K562 (cell line): ENCODE measurements at regions not wholly inside any gene's neighbourhood (a gene's known extent, or its start where the extent isn't known, plus 50 kb on each side); places are given as distances from the start of the nearest gene placed in this dataset.

Source experiments
- ATAC-seq: fragments of 200-7000 bp; cut with Tn5 transposase; 3 replicates; pipeline ENCODE4 v1.9.1; 2020; ENCODE audit warnings: moderate library complexity
- BruUV-seq: library from RNA; stranded (reverse); fragments of 400-500 nt; replicated peaks from 2 replicates; lab custom pipeline; 2021; lab: Mats Ljungman, UMichigan
- CTCF ChIA-PET: fragments of 300-600 bp; formaldehyde crosslinking; extraction: SDS; loops from one replicate; lab custom pipeline; 2021; ENCODE audit warnings: low intra/inter-chr PET ratio; lab: Yijun Ruan, JAX
- POLR2A ChIA-PET: fragments of 300-600, 350-650 bp; sonication (Branson Sonifier 250); formaldehyde crosslinking; extraction: SDS; loops from one replicate; lab custom pipeline; 2021; ENCODE audit warnings: antibody characterized with exemption, inconsistent platforms; lab: Yijun Ruan, JAX
- DNase-seq, 4 experiments: peaks; one replicate each; pipeline versions ENCODE4 v3.0.0 to v3.0.0-alpha.2; 2011 to 2018; ENCODE audit warnings: low spot score in 3 of 4, mixed read lengths in 3 of 4; ENCODE audit errors: extremely low read depth in 1 of 4
- FAIRE-seq: peaks from 2 replicates; lab custom pipeline; 2011; peaks lifted over from hg19 to GRCh38; lab: Jason Lieb, UNC
- H2AFZ ChIP-seq: 2 replicates; pipeline ENCODE4 v1.6.0; 2011; ENCODE audit warnings: low read depth, low read length, control low read depth, inconsistent platforms
- H3K27ac ChIP-seq: fragments of 200-600 bp; 3 replicates; pipeline ENCODE4 v1.8.0; 2011; ENCODE audit warnings: low read depth, mild to moderate bottlenecking, control low read depth, inconsistent platforms, low read length, moderate library complexity, mixed read lengths; ENCODE audit errors: extremely low read depth
- H3K27me3 ChIP-seq, 2 experiments: fragments of 300-600 bp in 1 of 2; 2 replicates in 1 of 2; 3 replicates in 1 of 2; pipeline versions ENCODE4 v1.6.0 to v1.8.0; 2011; ENCODE audit warnings: inconsistent platforms in 2 of 2, low read length in 2 of 2, mild to moderate bottlenecking in 1 of 2, mixed read lengths in 1 of 2, moderate library complexity in 1 of 2; ENCODE audit not compliant: control insufficient read depth in 2 of 2, insufficient read depth in 2 of 2
- H3K36me3 ChIP-seq: fragments of 300-600 bp; 3 replicates; pipeline ENCODE4 v1.8.0; 2011; ENCODE audit warnings: mild to moderate bottlenecking, low read length, inconsistent platforms; ENCODE audit not compliant: control insufficient read depth, insufficient read depth
- H3K4me1 ChIP-seq, 2 experiments: fragments of 200-600 bp in 1 of 2; replicated peaks in 1 of 2; 2 replicates in 1 of 2; 3 replicates in 1 of 2; pipeline versions ENCODE4 v1.5.1 to v1.8.0; 2011; ENCODE audit warnings: inconsistent platforms in 2 of 2, low read length in 2 of 2, mild to moderate bottlenecking in 1 of 2, mixed read lengths in 1 of 2, moderate library complexity in 1 of 2; ENCODE audit not compliant: control insufficient read depth in 2 of 2, insufficient read depth in 2 of 2
- H3K4me2 ChIP-seq: 2 replicates; pipeline ENCODE4 v1.6.1; 2011; ENCODE audit warnings: low read length, control low read depth, inconsistent platforms, mixed read lengths; ENCODE audit not compliant: insufficient read depth
- H3K4me3 ChIP-seq: fragments of 200-600 bp; sonication (generic), shearing (Covaris generic); 2 replicates; pipeline ENCODE4 v1.5.1; 2016; ENCODE audit warnings: control low read depth, inconsistent platforms
- H3K79me2 ChIP-seq: fragments of 200-600 bp; 3 replicates; pipeline ENCODE4 v1.8.0; 2011; ENCODE audit warnings: low read length, inconsistent platforms; ENCODE audit not compliant: control insufficient read depth, insufficient read depth
- H3K9ac ChIP-seq, 2 experiments: 2 replicates each; pipeline versions ENCODE4 v1.6.0 to v1.6.1; 2011; ENCODE audit warnings: low read depth in 2 of 2, low read length in 2 of 2, control low read depth in 1 of 2, inconsistent platforms in 1 of 2, mild to moderate bottlenecking in 1 of 2, mixed read lengths in 1 of 2; ENCODE audit not compliant: insufficient read depth in 1 of 2
- H3K9me1 ChIP-seq: one replicate; pipeline ENCODE4 v1.6.0; 2011; ENCODE audit warnings: inconsistent platforms, mild to moderate bottlenecking, low read length, moderate library complexity; ENCODE audit not compliant: control insufficient read depth, insufficient read depth
- H3K9me3 ChIP-seq: replicated peaks from 2 replicates; pipeline ENCODE4 v1.5.1; 2011; ENCODE audit warnings: low read depth, low read length, inconsistent platforms; ENCODE audit not compliant: control insufficient read depth, insufficient read depth
- H4K20me1 ChIP-seq: replicated peaks from 2 replicates; pipeline ENCODE4 v1.6.1; 2011; ENCODE audit warnings: low read length, inconsistent platforms, mixed read lengths; ENCODE audit not compliant: control insufficient read depth, insufficient read depth
- E2F8 ChIP-seq: fragments of 450-650 bp; IDR thresholded peaks from 2 replicates; pipeline ENCODE4 v1.7.1; 2018; ENCODE audit warnings: mild to moderate bottlenecking, low read depth; ENCODE audit not compliant: partially characterized antibody
- PML ChIP-seq: IDR thresholded peaks from 2 replicates; pipeline ENCODE4 v1.6.1; 2012; ENCODE audit warnings: low read length, inconsistent platforms
- POLR2AphosphoS5 ChIP-seq: IDR thresholded peaks from 2 replicates; pipeline ENCODE4 v1.6.1; 2011; ENCODE audit warnings: mild to moderate bottlenecking, low read depth, low read length, moderate library complexity; ENCODE audit not compliant: control insufficient read depth, insufficient read depth
- TBP ChIP-seq: optimal IDR thresholded peaks from 2 replicates; pipeline ENCODE3; 2011; ENCODE audit warnings: low read depth, low read length, improper control_type of control experiment
- ZBTB2 ChIP-seq: fragments of 450-650 bp; IDR thresholded peaks from 2 replicates; pipeline ENCODE4 v1.6.1; 2016; ENCODE audit warnings: antibody characterized with exemption
- WGBS: fragments of 100-300 bp; shearing (Covaris generic); methylation state at CpG from one replicate; pipeline ENCODE4 v1.1.6; 2016; ENCODE audit warnings: low coverage, mixed read lengths; ENCODE audit not compliant: insufficient coverage; ENCODE audit errors: missing lambda C conversion rate; 5-methylcytosine and 5-hydroxymethylcytosine counted together
- in situ Hi-C: fragments of 300-500 bp; cut with MboI; formaldehyde crosslinking; loops from 4 replicates; pipeline ENCODE4 v1.15.0; 2018; ENCODE audit warnings: inconsistent platforms, mixed read lengths
- intact Hi-C: fragments of 100-400 bp; cut with micrococcal nuclease; formaldehyde crosslinking; loops from 2 replicates; pipeline ENCODE4 v1.14.2; 2022
- TF ChIP-seq, protein P1 (sequence below), 3 experiments: fragments of 200-800 bp in 1 of 3; sonication (Bioruptor generic) in 1 of 3; sonication (generic) in 1 of 3; formaldehyde crosslinking in 1 of 3; IDR thresholded peaks; 2 replicates each; pipeline versions ENCODE4 v1.6.1 to v1.8.0; 2016 to 2022; ENCODE audit warnings: mild to moderate bottlenecking in 2 of 3, missing compliant biosample characterization in 2 of 3, missing genetic modification characterization in 2 of 3, missing genetic modification reagents in 1 of 3
- TF ChIP-seq, protein P2 (sequence below), 2 experiments: IDR thresholded peaks; 2 replicates each; pipeline ENCODE4 v1.6.1; 2011; ENCODE audit warnings: borderline replicate concordance in 1 of 2, control low read depth in 1 of 2, low read depth in 1 of 2, low read length in 1 of 2, mild to moderate bottlenecking in 1 of 2, mixed read lengths in 1 of 2, moderate library complexity in 1 of 2; ENCODE audit not compliant: insufficient read depth in 1 of 2, insufficient read length in 1 of 2, poor library complexity in 1 of 2, severe bottlenecking in 1 of 2; ENCODE audit errors: extremely low read depth in 1 of 2
- TF ChIP-seq, protein P3 (sequence below): fragments of 250-450 bp; sonication (Bioruptor Pico); IDR thresholded peaks from 2 replicates; pipeline ENCODE4 v1.8.0; 2021; ENCODE audit warnings: borderline replicate concordance, mild to moderate bottlenecking, moderate library complexity; ENCODE audit not compliant: poor library complexity, severe bottlenecking

GRCh38 chr21:38905752-38906151, 100.0 kb downstream of the ETS2 start (continued):
- TF ChIP-seq, protein P1, sequence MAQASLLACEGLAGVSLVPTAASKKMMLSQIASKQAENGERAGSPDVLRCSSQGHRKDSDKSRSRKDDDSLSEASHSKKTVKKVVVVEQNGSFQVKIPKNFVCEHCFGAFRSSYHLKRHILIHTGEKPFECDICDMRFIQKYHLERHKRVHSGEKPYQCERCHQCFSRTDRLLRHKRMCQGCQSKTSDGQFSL (CRISPR knock-in tag; IDR thresholded peaks at IDR 0.05): no peak
- TF ChIP-seq, protein P1 (tag; IDR thresholded peaks at IDR 0.05): peak in 1 of 2 experiments; percentile 14; a peak in 1 of 4 replicates
- TF ChIP-seq PML (peak; percentile 54), POLR2AphosphoS5 (peak; percentile 75), TBP (peak; percentile 75)
- TF ChIP-seq, protein P2, sequence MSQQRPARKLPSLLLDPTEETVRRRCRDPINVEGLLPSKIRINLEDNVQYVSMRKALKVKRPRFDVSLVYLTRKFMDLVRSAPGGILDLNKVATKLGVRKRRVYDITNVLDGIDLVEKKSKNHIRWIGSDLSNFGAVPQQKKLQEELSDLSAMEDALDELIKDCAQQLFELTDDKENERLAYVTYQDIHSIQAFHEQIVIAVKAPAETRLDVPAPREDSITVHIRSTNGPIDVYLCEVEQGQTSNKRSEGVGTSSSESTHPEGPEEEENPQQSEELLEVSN (IDR thresholded peaks at IDR 0.05; ENCODE audit: borderline replicate concordance in 1 of 2, extremely low read depth in 1 of 2, insufficient read depth in 1 of 2, insufficient read length in 1 of 2, low read depth in 1 of 2, low read length in 1 of 2, poor library complexity in 1 of 2, severe bottlenecking in 1 of 2): no peak

GRCh38 chr21:38905328-38905727, 99.6 kb downstream of the ETS2 start:
- Histone ChIP-seq H3K4me1 (peaks cover 5 to 7% of the 10 kb centered on the region in 2 experiments; a peak in 4 of 5 replicates), H3K36me3 (no peaks in the 10 kb centered on the region), H3K27me3 (peaks cover 18 to 36% of the 10 kb centered on the region in 2 experiments), H3K27ac (no peak overlapping the region), H3K9me3 (no peaks in the 10 kb centered on the region), H3K79me2 (no peaks in the 10 kb centered on the region), H3K9ac (no peak overlapping the region), H3K9me1 (no peaks in the 10 kb centered on the region), H3K4me2 (no peak overlapping the region), H4K20me1 (no peaks in the 10 kb centered on the region), H3K4me3 (no peak overlapping the region), H2AFZ (no peak overlapping the region)
- DNase-seq: peak in 1 of 4 experiments; percentile 22
- intact Hi-C loops (no loop called here), in situ Hi-C loops (no loop called here)
- WGBS: 4% methylated on average over 4 of the region's 4 CpGs
- 0 out of 3 replicates have a peak, but pooled peaks have one; percentile 14 for ATAC-seq
- POLR2A ChIA-PET: interaction anchor here (0.7 to 1.1 kb wide), 2 partner anchors 278 to 1256 kb away, joined by 3 read pairs; partner anchors contain the start of gene PSMG1
- FAIRE-seq: no peak
- BruUV-seq: no TSS peak
- CTCF ChIA-PET: interaction anchor here (0.6 kb wide), 1 partner anchor 149 kb away, joined by 3 read pairs; no protein-coding TSS in a partner anchor
- TF ChIP-seq, protein P3, sequence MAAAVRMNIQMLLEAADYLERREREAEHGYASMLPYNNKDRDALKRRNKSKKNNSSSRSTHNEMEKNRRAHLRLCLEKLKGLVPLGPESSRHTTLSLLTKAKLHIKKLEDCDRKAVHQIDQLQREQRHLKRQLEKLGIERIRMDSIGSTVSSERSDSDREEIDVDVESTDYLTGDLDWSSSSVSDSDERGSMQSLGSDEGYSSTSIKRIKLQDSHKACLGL (CRISPR knock-in tag): no peak
- TF ChIP-seq ZBTB2 (no peak), E2F8 (no peak)
- TF ChIP-seq, protein P1 (CRISPR knock-in tag; IDR thresholded peaks at IDR 0.05): no peak
- TF ChIP-seq, protein P1 (tag; IDR thresholded peaks at IDR 0.05): 0 out of 4 replicates have a peak, but pooled peaks of 1 of the 2 experiments have one; percentile 25
